DMS53 (cell line): ENCODE measurements at regions not wholly inside any gene's neighbourhood (a gene's known extent, or its start where the extent isn't known, plus 50 kb on each side); places are given as distances from the start of the nearest gene placed in this dataset.
A peak's percentile ranks its signal among the peaks of the same experiment; 100 is the strongest.

Experiments
- DNase-seq: peaks from one replicate; lab custom pipeline; 2025; lab: John Stamatoyannopoulos, UW

GRCh38 chr22:48979482-48979881 lies 848.2 kb downstream of the BRD1 start:
- peak; percentile 3 for DNase-seq

DNA sequence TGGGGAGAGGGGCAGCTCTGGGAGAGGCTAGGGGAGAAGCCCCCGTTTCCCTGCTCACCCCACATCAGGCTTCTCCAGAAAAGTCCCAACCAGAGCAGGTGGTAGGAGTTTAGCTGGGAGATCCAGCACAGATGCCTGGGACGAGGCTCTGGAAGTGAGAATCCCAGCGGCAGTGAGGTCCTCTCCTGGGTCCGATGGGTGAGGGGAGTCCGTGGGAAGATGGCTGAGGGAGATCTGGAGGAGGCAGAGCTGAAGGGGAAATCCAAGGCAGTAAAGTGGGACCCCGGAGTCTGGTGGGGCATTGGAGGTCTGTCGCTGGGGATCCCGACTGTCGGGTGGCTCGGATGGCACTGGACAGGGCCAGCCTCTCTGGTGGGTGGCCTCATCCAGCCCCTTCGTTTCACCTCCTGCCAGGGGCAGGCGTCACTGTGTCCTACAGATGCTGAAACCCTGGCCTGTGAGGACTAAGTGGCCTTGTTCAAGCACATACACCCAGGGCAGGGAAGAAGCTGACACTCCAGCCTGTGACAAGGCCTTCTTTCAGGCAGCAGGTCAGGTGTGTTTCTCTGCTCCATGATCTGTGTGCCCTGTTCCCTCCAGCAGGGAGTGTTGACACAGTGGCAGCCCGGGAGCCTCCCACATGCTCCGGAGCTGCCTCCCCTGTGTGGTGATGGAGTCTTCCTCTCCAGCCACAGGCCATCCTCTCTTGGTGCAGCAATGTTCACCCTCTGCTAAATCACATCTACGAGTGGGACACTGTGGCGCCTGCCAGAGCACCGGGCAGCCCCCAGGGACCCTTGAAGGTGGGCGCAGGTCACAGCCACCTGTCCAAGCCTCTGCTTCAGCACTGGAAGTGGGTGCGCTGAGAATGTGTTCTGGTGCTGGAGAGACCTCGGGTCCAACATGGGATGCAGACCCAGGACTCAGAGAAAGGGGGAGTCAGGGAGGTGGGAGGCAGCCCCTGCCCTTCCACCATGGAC lies 850.8 kb downstream of the BRD1 start:
- no peak for DNase-seq

GRCh38 chr22:48975886-48976285 lies 851.8 kb downstream of the BRD1 start:
- no peak for DNase-seq

- no peak for DNase-seq
Measured at GRCh38 chr22:48975316-48975741, 852.3 kb downstream of the BRD1 start.

GRCh38 chr22:48974443-48975315 lies 853.0 kb downstream of the BRD1 start:
- DNase-seq: no peak

- DNase-seq: no peak
Measured at GRCh38 chr22:48973694-48974041, 854.0 kb downstream of the BRD1 start.

- DNase-seq: no peak
Measured at GRCh38 chr22:48972979-48973693, 854.5 kb downstream of the BRD1 start.

DNA sequence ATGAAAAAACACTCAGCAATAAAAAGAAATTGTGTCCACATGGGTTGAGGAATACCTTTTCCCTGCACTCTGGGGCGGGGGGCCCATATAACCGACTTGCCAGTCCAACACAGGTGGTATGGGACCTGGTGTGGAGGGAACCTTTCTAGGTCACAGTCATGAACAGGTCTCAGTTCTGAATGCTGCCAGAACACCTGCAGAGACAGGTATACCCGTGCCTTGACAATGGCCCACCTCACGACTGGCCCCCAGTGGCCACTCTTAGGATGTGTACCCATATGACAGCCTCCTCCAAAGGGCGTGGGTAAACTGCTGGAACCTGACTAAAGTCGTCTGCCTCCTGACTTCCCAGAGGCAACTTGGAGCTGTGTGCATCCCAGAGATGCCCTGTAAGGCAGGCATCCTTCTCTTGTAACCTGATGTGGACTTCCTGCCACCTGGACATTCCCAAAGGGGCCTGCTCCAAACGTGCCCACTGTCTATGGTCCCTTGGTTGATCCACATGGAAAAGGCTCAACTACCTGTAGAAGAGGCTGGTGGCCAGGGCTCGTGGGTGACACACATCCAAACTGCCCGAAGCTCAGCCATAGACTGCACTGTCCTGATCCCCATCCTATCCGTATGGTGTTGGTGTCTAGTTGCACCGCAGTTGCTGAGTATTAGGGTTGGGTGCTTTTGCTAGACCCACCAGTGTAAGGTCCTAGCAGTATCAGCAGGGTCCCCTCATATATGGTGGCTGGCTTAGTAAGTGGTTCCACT lies 859.3 kb downstream of the BRD1 start:
- DNase-seq: peak; percentile 26

GRCh38 chr22:48963405-48963804 lies 864.3 kb downstream of the BRD1 start:
- no peak for DNase-seq

- DNase-seq: no peak
Measured at GRCh38 chr22:48961705-48962104, 866.0 kb downstream of the BRD1 start.

- DNase-seq: no peak
Measured at GRCh38 chr22:48960980-48961660, 866.6 kb downstream of the BRD1 start.

DNA sequence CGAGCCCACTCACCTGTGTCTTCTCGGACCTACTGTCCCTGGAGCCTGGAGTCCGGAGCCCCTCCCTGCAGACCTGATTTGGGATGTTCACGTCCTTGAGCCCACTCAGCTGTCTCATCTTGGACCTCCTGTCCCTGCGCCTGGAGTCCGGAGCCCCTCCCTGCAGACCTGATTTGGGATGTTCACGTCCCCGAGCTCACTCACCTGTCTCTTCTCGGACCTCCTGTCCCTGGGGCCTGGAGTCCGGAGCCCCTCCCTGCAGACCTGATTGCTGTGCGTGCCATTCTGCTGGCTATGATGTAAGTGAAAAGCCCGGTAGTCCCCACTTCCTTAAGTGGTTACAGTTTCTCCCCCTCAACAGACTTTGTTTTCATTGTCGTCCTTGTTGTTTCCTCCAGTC lies 867.1 kb downstream of the BRD1 start:
- no peak for DNase-seq

DNA sequence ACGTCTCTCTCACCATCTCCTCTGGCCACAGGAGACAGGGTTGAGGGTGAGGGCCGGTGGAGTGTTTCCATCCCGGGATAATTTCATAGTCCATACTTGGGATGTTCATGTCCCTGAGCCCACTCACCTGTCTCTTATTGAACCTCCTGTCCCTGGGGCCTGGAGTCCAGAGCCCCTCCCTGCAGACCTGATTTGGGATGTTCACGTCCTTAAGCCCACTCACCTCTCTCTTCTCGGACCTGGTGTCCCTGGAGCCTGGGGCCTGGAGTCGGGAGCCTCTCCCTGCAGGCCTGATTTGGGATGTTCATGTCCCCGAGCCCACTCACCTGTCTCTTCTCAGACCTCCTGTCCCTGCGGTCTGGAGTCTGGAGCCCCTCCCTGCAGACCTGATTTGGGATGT lies 868.2 kb downstream of the BRD1 start:
- DNase-seq: no peak

GRCh38 chr22:48957987-48958321 lies 869.7 kb downstream of the BRD1 start:
- no peak for DNase-seq

GRCh38 chr22:48957311-48957986 lies 870.2 kb downstream of the BRD1 start:
- DNase-seq: no peak

DNA sequence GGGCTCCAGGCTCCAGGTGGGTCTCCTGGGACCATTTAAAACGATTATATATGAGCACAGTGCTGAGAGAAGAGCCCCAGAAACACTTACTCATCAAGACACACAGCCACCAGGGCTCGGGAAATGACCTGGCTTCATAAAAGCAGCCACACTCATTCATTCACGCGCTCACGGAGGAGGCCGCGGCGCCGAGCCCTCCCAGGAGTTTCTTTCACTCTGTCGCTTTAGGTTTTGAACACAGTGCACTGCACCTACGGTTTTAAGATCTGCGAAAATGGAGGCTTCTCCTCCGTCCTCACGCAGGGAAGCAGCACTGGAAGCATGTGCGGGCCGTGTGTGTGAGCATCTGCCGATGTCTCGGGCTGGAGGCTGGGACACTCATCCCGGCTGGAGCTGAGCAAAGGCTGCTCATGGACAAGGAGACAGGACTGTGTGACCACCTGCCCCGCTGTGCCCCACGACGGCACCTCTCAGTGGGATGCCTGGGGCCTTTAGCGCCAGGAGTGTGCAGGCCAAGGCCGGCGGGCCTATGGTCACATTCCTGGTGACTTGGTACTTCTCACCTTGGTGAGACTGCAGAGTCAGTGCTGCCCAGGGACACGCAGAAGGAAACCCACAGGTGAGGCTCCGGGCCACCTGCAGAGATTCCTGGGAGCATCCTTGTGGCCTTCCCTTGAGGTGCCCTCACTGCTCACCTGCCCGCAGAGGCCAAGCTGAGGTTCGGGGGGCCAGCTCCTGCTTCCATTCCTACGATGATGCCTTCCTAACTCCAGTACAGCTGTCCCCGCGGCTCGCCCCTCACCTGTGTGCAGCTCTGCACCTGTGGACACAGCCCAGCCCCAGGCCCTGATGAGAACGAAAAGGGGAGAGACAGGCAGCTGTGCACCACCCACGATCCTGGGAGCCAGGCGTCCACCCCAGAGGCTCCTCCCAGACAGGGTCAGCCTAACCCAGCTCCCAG lies 872.0 kb downstream of the BRD1 start:
- DNase-seq: no peak

DNA sequence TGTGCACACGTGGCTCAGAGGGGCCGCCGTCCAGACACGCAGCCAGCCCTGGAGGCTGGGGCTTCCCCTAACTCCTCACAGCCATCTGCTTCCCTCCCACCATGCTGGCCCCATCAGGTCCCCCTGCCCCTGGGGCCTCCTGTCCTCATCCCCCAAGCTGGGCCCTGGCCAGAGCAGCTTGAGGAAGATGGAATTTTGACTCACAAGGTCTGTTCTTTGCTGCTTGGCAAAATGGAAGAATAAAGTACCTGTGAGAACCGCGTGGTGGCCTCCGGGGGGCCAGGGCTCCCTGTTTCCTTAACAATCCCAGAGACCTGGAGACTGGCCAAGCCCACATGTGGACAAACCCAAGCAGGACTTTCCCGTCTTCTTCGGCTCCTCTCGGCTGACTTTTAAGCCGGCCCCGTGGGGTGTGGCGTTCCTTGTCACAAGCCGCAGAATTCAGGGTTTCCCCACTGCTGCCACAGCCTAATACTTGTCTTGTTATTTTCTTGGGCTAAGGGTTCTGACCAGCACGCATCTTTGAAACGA lies 872.8 kb downstream of the BRD1 start:
- no peak for DNase-seq

- no peak for DNase-seq
Measured at GRCh38 chr22:48953830-48954229, 873.8 kb downstream of the BRD1 start.

GRCh38 chr22:48953103-48953720 lies 874.5 kb downstream of the BRD1 start:
- no peak for DNase-seq
